ENCODE measurements at regions not wholly inside any gene's neighbourhood (a gene's known extent, or its start where the extent isn't known, plus 50 kb on each side); places are given as distances from the start of the nearest gene placed in this dataset.

- CTCF ChIA-PET: no interaction called here
- Mint-ChIP-seq H3K4me3 (no peak overlapping the region), H3K27me3 (no peaks in the 10 kb centered on the region), H3K4me1 (no peaks in the 10 kb centered on the region), H3K36me3 (no peaks in the 10 kb centered on the region), H3K9me3 (peaks cover 16% of the 10 kb centered on the region), H3K27ac (no peak overlapping the region)
- DNase-seq: no peak
These were observed 1198.9 kb upstream of the PCDH7 start for GRCh38 chr4:29521281-29521680.

- Mint-ChIP-seq H3K27ac (no peak overlapping the region), H3K4me1 (no peaks in the 10 kb centered on the region), H3K9me3 (peaks cover 3% of the 10 kb centered on the region), H3K4me3 (no peak overlapping the region), H3K27me3 (no peaks in the 10 kb centered on the region), H3K36me3 (no peaks in the 10 kb centered on the region)
- DNase-seq: no peak
- CTCF ChIA-PET: no interaction called here
These were observed 1183.4 kb upstream of the PCDH7 start for GRCh38 chr4:29536745-29537144.

- CTCF ChIA-PET: no interaction called here
- no peak overlapping the region for H3K4me3 Mint-ChIP-seq
- DNase-seq: no peak
- H3K27ac Mint-ChIP-seq: no peak overlapping the region
- H3K27me3 Mint-ChIP-seq: no peaks in the 10 kb centered on the region
- H3K36me3 Mint-ChIP-seq: no peaks in the 10 kb centered on the region
- no peaks in the 10 kb centered on the region for H3K4me1 Mint-ChIP-seq
- peaks cover 2% of the 10 kb centered on the region for H3K9me3 Mint-ChIP-seq
These were observed 1181.1 kb upstream of the PCDH7 start for GRCh38 chr4:29538889-29539646.

GRCh38 chr4:29540439-29541102 is 1179.6 kb upstream of the PCDH7 start:
- H3K27me3 Mint-ChIP-seq: no peaks in the 10 kb centered on the region
- no peaks in the 10 kb centered on the region for H3K4me1 Mint-ChIP-seq
- CTCF ChIA-PET: no interaction called here
- H3K36me3 Mint-ChIP-seq: no peaks in the 10 kb centered on the region
- no peak overlapping the region for H3K4me3 Mint-ChIP-seq
- H3K27ac Mint-ChIP-seq: no peak overlapping the region
- DNase-seq: no peak
- peaks cover 2% of the 10 kb centered on the region for H3K9me3 Mint-ChIP-seq

GRCh38 chr4:29541757-29542156 is 1178.4 kb upstream of the PCDH7 start:
- no peaks in the 10 kb centered on the region for H3K36me3 Mint-ChIP-seq
- H3K9me3 Mint-ChIP-seq: peaks cover 2% of the 10 kb centered on the region
- no peak overlapping the region for H3K27ac Mint-ChIP-seq
- H3K4me1 Mint-ChIP-seq: no peaks in the 10 kb centered on the region
- H3K4me3 Mint-ChIP-seq: no peak overlapping the region
- no peaks in the 10 kb centered on the region for H3K27me3 Mint-ChIP-seq
- DNase-seq: no peak
- CTCF ChIA-PET: no interaction called here

GRCh38 chr4:29549342-29549741 is 1170.8 kb upstream of the PCDH7 start:
- no peaks in the 10 kb centered on the region for H3K4me1 Mint-ChIP-seq
- H3K27me3 Mint-ChIP-seq: no peaks in the 10 kb centered on the region
- H3K36me3 Mint-ChIP-seq: no peaks in the 10 kb centered on the region
- no peak overlapping the region for H3K27ac Mint-ChIP-seq
- peaks cover 16% of the 10 kb centered on the region for H3K9me3 Mint-ChIP-seq
- CTCF ChIA-PET: no interaction called here
- H3K4me3 Mint-ChIP-seq: no peak overlapping the region
- no peak for DNase-seq

GRCh38 chr4:29551821-29552220 is 1168.3 kb upstream of the PCDH7 start:
- Mint-ChIP-seq H3K4me1 (no peaks in the 10 kb centered on the region), H3K36me3 (no peaks in the 10 kb centered on the region), H3K4me3 (no peak overlapping the region), H3K9me3 (peaks cover 17% of the 10 kb centered on the region), H3K27ac (no peak overlapping the region), H3K27me3 (no peaks in the 10 kb centered on the region)
- DNase-seq: no peak
- CTCF ChIA-PET: no interaction called here

- Mint-ChIP-seq H3K27ac (no peak overlapping the region), H3K4me1 (no peaks in the 10 kb centered on the region), H3K9me3 (peaks cover 10% of the 10 kb centered on the region), H3K36me3 (no peaks in the 10 kb centered on the region), H3K27me3 (no peaks in the 10 kb centered on the region), H3K4me3 (no peak overlapping the region)
- CTCF ChIA-PET: no interaction called here
- no peak for DNase-seq
These were observed 1166.3 kb upstream of the PCDH7 start for GRCh38 chr4:29553846-29554245.

- peaks cover 14% of the 10 kb centered on the region for H3K9me3 Mint-ChIP-seq
- CTCF ChIA-PET: no interaction called here
These were observed 1161.4 kb upstream of the PCDH7 start for GRCh38 chr4:29558789-29559188.

GRCh38 chr4:29559286-29559685 is 1160.9 kb upstream of the PCDH7 start:
- H3K36me3 Mint-ChIP-seq: no peaks in the 10 kb centered on the region
- no peak overlapping the region for H3K4me3 Mint-ChIP-seq
- no peaks in the 10 kb centered on the region for H3K27me3 Mint-ChIP-seq
- CTCF ChIA-PET: no interaction called here
- no peak for DNase-seq
- H3K9me3 Mint-ChIP-seq: peaks cover 13% of the 10 kb centered on the region
- no peaks in the 10 kb centered on the region for H3K4me1 Mint-ChIP-seq
- no peak overlapping the region for H3K27ac Mint-ChIP-seq

More at GRCh38 chr4:29558789-29559188, 1161.4 kb upstream of the PCDH7 start:
- H3K4me1 Mint-ChIP-seq: no peaks in the 10 kb centered on the region
- no peak for DNase-seq
- no peaks in the 10 kb centered on the region for H3K36me3 Mint-ChIP-seq
- H3K27ac Mint-ChIP-seq: no peak overlapping the region
- H3K4me3 Mint-ChIP-seq: no peak overlapping the region
- H3K27me3 Mint-ChIP-seq: no peaks in the 10 kb centered on the region

GRCh38 chr4:29560452-29560851 is 1159.7 kb upstream of the PCDH7 start:
- Mint-ChIP-seq H3K4me1 (no peaks in the 10 kb centered on the region), H3K4me3 (no peak overlapping the region), H3K9me3 (peaks cover 13% of the 10 kb centered on the region), H3K36me3 (no peaks in the 10 kb centered on the region), H3K27me3 (no peaks in the 10 kb centered on the region), H3K27ac (no peak overlapping the region)
- CTCF ChIA-PET: no interaction called here
- DNase-seq: no peak

GRCh38 chr4:29565256-29565655 is 1154.9 kb upstream of the PCDH7 start:
- no peaks in the 10 kb centered on the region for H3K4me1 Mint-ChIP-seq
- no peak overlapping the region for H3K27ac Mint-ChIP-seq
- no peak overlapping the region for H3K4me3 Mint-ChIP-seq
- no peaks in the 10 kb centered on the region for H3K36me3 Mint-ChIP-seq
- CTCF ChIA-PET: no interaction called here
- no peak for DNase-seq
- peaks cover 9% of the 10 kb centered on the region for H3K9me3 Mint-ChIP-seq
- H3K27me3 Mint-ChIP-seq: no peaks in the 10 kb centered on the region

GRCh38 chr4:29566371-29566770 is 1153.8 kb upstream of the PCDH7 start:
- H3K36me3 Mint-ChIP-seq: no peaks in the 10 kb centered on the region
- H3K27ac Mint-ChIP-seq: no peak overlapping the region
- CTCF ChIA-PET: no interaction called here
- no peaks in the 10 kb centered on the region for H3K4me1 Mint-ChIP-seq
- H3K9me3 Mint-ChIP-seq: peaks cover 6% of the 10 kb centered on the region
- no peak for DNase-seq
- no peak overlapping the region for H3K4me3 Mint-ChIP-seq
- no peaks in the 10 kb centered on the region for H3K27me3 Mint-ChIP-seq

- Mint-ChIP-seq H3K27me3 (no peaks in the 10 kb centered on the region), H3K36me3 (no peaks in the 10 kb centered on the region), H3K4me1 (no peaks in the 10 kb centered on the region), H3K4me3 (no peak overlapping the region), H3K9me3 (no peaks in the 10 kb centered on the region), H3K27ac (no peak overlapping the region)
- CTCF ChIA-PET: no interaction called here
- no peak for DNase-seq
These were observed 1148.8 kb upstream of the PCDH7 start for GRCh38 chr4:29571322-29571721.

GRCh38 chr4:29578329-29578728 is 1141.8 kb upstream of the PCDH7 start:
- CTCF ChIA-PET: no interaction called here
- H3K9me3 Mint-ChIP-seq: peaks cover 7% of the 10 kb centered on the region
- H3K27ac Mint-ChIP-seq: no peak overlapping the region
- H3K36me3 Mint-ChIP-seq: no peaks in the 10 kb centered on the region
- H3K27me3 Mint-ChIP-seq: no peaks in the 10 kb centered on the region
- H3K4me3 Mint-ChIP-seq: no peak overlapping the region
- H3K4me1 Mint-ChIP-seq: no peaks in the 10 kb centered on the region
- no peak for DNase-seq

Measured in activated naive CD4-positive, alpha-beta T cell treated with anti-CD3 and anti-CD28 coated beads, Interleukin-2, amount 10 ng/mL, durations not matched to agents 7 days and 5 days (primary cell).